Stimulated activated CD4-positive, alpha-beta T cell treated with anti-CD3 and anti-CD28 coated beads, Interleukin-15, amount 100 ng/mL, for 24 hours (primary cell): ENCODE measurements at regions not wholly inside any gene's neighbourhood (a gene's known extent, or its start where the extent isn't known, plus 50 kb on each side); places are given as distances from the start of the nearest gene placed in this dataset.
"Not testable (repeated sequence)": the region's sequence is repeated elsewhere in the genome, so short reads cannot be mapped to it uniquely, and the experiment has no call there.

Experiments used
- DNase-seq: peaks from one replicate; pipeline ENCODE4 v3.0.0-alpha.2; 2020

- no peak for DNase-seq
Observed at GRCh38 chr2:49801898-49802450, 647.7 kb upstream of the FSHR start.

- DNase-seq: no peak
Observed at GRCh38 chr2:49798570-49798969, 644.3 kb upstream of the FSHR start.

- DNase-seq: no peak
Observed at GRCh38 chr2:49796266-49796665, 642.0 kb upstream of the FSHR start.

GRCh38 chr2:49794396-49794795 is 640.1 kb upstream of the FSHR start:
- no peak for DNase-seq

GRCh38 chr2:49788300-49788699 is 634.0 kb upstream of the FSHR start:
- no peak for DNase-seq

- no peak for DNase-seq
Observed at GRCh38 chr2:49780949-49781348, 626.6 kb upstream of the FSHR start.

GRCh38 chr2:49772299-49772970 is 618.1 kb upstream of the FSHR start:
- no peak for DNase-seq

GRCh38 chr2:49770919-49771318 is 616.6 kb upstream of the FSHR start:
- no peak for DNase-seq

- DNase-seq: no peak
Observed at GRCh38 chr2:49767316-49767715, 613.0 kb upstream of the FSHR start.

- DNase-seq: no peak
Observed at GRCh38 chr2:49755777-49756176, 601.5 kb upstream of the FSHR start.

- DNase-seq: no peak
Observed at GRCh38 chr2:49754381-49754780, 600.1 kb upstream of the FSHR start.

GRCh38 chr2:49753344-49753985 is 599.1 kb upstream of the FSHR start:
- no peak for DNase-seq

GRCh38 chr2:49737606-49738005 is 583.3 kb upstream of the FSHR start:
- no peak for DNase-seq

- not testable (repeated sequence) for DNase-seq
Observed at GRCh38 chr2:49732924-49733323, 578.6 kb upstream of the FSHR start.

GRCh38 chr2:49719241-49719640 is 564.9 kb upstream of the FSHR start:
- no peak for DNase-seq

- no peak for DNase-seq
Observed at GRCh38 chr2:49715597-49715996, 561.3 kb upstream of the FSHR start.

- no peak for DNase-seq
Observed at GRCh38 chr2:49714454-49714853, 560.1 kb upstream of the FSHR start.

- DNase-seq: no peak
Observed at GRCh38 chr2:49702740-49703139, 548.4 kb upstream of the FSHR start.

GRCh38 chr2:49693961-49694360 is 539.6 kb upstream of the FSHR start:
- DNase-seq: no peak

- not testable (repeated sequence) for DNase-seq
Observed at GRCh38 chr2:49692022-49692421, 537.7 kb upstream of the FSHR start.

- no peak for DNase-seq
Observed at GRCh38 chr2:49687918-49688317, 533.6 kb upstream of the FSHR start.

- no peak for DNase-seq
Observed at GRCh38 chr2:49686897-49687442, 532.7 kb upstream of the FSHR start.

- no peak for DNase-seq
Observed at GRCh38 chr2:49686291-49686690, 532.0 kb upstream of the FSHR start.

GRCh38 chr2:49677227-49677626 is 522.9 kb upstream of the FSHR start:
- no peak for DNase-seq
